GM12892 (cell line): ENCODE measurements at regions not wholly inside any gene's neighbourhood (a gene's known extent, or its start where the extent isn't known, plus 50 kb on each side); places are given as distances from the start of the nearest gene placed in this dataset.

Experiments
- DNase-seq: peaks from one replicate; pipeline ENCODE4 v3.0.0; 2011; ENCODE audit not compliant: insufficient read length
- FAIRE-seq: peaks from 2 replicates; lab custom pipeline; 2011; peaks lifted over from hg19 to GRCh38; lab: Jason Lieb, UNC
- POLR2A ChIP-seq: IDR thresholded peaks from 2 replicates; pipeline ENCODE4 v1.6.1; 2011; ENCODE audit warnings: low read depth, low read length, control low read depth
- POLR2AphosphoS5 ChIP-seq: IDR thresholded peaks from 2 replicates; pipeline ENCODE4 v1.6.1; 2011; ENCODE audit warnings: low read depth, low read length, control low read depth
- TAF1 ChIP-seq: IDR thresholded peaks from 2 replicates; pipeline ENCODE4 v1.6.1; 2011; ENCODE audit warnings: low read depth, mild to moderate bottlenecking, control low read depth, low read length, borderline replicate concordance

- TF ChIP-seq POLR2AphosphoS5 (no peak), TAF1 (no peak), POLR2A (no peak)
- FAIRE-seq (no peak), DNase-seq (no peak)
Measured at GRCh38 chr5:31116466-31117031, 76.9 kb upstream of the CDH6 start.

DNA sequence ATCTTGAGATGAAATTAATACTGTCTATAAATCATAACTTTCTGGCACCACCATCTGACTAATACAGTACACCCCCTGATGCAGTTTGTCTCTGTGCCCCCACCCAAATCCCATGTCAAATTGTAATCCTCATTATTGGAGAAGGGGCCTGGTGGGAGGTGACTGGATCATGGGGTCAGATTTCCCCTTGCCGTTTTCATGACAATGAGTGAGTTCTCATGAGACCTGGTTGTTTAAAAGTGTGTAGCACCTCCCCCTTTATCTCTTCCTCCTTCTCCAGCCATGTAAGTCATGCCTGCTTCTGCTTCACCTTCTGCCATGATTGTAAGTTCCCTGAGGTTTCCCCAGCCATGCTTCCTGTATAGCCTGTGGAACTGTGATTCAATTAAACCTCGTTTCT is 78.7 kb upstream of the CDH6 start:
- no peak for FAIRE-seq
- TF ChIP-seq POLR2A (no peak), POLR2AphosphoS5 (no peak), TAF1 (no peak)
- DNase-seq, result no peak

DNA sequence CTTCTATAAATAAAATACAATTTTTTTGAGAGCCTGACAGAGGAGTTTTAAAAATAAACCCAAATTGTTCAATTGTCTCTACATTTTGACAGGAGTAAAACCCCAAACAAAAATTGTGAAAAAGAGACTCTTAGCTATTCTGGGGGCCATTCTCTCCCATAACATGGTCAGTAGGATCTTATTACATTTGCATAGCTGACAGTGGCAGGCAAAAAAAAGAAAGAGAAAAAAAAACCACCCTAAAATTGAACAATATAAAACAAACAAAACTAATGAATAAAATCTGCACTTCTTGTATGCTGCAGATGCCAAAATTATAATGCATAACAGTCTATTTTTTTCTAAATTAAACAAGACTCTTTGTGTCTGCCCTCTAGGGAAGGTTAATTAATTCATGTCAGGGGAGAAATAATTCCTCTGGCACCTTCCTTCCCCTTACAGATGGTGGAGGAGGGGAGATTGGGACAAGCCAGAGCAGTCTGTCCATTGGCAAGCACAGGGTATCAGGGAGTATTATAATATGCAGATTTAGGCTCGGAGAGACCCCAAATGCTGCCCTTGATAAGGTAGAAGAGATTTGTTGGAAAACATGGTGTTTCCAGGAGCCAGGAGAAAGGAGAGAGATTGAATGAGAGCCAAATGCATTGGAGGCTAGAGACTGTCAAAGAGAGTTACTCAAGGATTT is 79.7 kb upstream of the CDH6 start:
- DNase-seq (no peak), FAIRE-seq (no peak)
- TF ChIP-seq POLR2AphosphoS5 (no peak), TAF1 (no peak), POLR2A (no peak)

GRCh38 chr5:31113101-31113500 is 80.4 kb upstream of the CDH6 start:
- FAIRE-seq (no peak), DNase-seq (no peak)
- no peak for TF ChIP-seq POLR2A
- TF ChIP-seq POLR2AphosphoS5, result no peak
- no peak for TF ChIP-seq TAF1

DNA sequence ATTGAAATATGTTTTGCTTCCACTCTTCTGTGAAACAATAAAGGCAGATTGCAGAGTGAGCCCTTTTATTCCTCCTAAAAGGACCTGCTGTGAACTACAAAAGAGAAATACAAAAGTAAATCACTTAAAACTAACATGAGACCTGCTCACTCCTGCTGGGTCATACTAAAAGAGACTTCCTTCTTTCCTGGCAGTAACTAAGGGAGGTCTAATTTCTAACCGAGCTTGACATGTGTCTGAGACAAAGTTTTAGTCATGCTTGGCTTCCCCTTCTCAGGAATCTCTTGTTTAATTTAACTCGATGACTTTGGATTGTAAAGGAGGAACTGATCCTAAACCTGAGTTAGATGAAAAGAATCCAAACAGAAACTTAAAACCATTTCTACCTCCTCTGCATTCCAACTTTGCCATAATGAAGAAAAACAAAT is 86.4 kb upstream of the CDH6 start:
- no peak for DNase-seq
- no peak for FAIRE-seq
- no peak for TF ChIP-seq TAF1

GRCh38 chr5:31106691-31107090 is 86.8 kb upstream of the CDH6 start:
- DNase-seq (no peak), FAIRE-seq (no peak)
- TF ChIP-seq POLR2A (no peak), TAF1 (no peak), POLR2AphosphoS5 (no peak)

DNA sequence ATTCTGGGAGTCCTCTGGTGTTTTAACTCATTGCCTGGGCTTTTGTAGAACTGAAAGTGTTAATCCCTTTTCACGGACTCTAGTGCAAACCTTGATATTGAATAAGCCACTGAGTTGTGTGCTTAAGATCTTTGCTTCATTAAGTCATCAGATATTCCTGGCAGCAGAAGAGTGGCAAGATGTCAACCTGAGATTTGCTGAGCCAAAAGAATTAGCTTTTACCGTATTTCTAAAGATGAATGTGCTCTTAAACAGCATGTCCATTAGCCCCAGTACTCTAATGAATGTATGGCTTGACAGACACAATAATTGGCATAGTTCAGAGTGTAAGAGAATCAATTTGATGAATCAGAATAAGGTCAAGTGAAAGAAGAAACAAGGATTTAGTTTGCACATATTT is 87.2 kb upstream of the CDH6 start:
- FAIRE-seq, result no peak
- no peak for DNase-seq
- TF ChIP-seq POLR2A (no peak), TAF1 (no peak), POLR2AphosphoS5 (no peak)

- TF ChIP-seq TAF1 (no peak), POLR2AphosphoS5 (no peak), POLR2A (no peak)
- FAIRE-seq, result no peak
- no peak for DNase-seq
Measured at GRCh38 chr5:31104775-31105174, 88.7 kb upstream of the CDH6 start.

- no peak for TF ChIP-seq TAF1
- no peak for TF ChIP-seq POLR2A
- no peak for TF ChIP-seq POLR2AphosphoS5
- FAIRE-seq (no peak), DNase-seq (no peak)
Measured at GRCh38 chr5:31100781-31101310, 92.6 kb upstream of the CDH6 start.

DNA sequence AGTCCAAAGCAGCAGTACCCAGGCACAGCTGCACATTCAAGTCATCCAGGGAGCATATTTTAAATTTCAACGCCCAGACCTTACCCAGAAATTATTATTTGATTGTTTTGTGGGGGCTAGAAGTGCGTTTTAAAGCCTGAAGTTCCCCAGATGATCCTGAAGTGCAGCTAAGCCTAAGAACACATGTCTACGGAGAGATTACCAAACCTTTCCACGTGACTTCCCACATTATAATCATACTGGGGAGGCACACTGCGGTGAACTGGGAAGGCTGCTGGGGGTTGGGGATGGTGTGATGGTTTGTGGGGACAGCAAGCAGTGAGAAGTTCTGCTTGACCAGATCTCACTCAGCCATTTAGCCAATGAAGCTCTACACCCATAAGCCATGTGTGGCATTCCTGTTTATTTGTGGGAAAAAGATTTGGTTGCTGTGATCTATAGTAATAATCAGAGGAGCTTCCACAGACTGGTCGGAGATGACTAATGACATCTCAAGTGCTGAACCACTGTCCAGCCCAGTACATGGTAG is 93.4 kb upstream of the CDH6 start:
- FAIRE-seq, result no peak
- TF ChIP-seq POLR2A, result no peak
- TF ChIP-seq POLR2AphosphoS5, result no peak
- TF ChIP-seq TAF1, result no peak

DNA sequence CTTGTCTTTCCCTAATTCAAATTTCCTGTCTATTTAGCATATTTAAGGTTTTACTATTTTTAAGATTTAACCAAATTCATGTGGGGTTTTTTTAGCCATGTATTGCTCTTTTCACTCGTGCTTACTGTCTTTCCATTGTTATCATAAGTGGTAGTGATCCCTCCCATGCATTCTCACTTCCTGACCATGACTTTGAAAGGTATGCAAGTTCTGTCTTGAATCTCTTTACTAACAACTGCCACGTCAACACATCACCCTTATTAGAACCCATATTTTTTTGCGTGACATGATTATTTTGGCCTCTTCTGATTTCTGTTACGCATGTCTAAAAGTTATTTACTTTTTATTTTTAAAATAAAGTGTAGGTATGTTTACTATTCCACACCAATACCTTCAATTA is 94.7 kb upstream of the CDH6 start:
- no peak for FAIRE-seq
- DNase-seq, result no peak
- no peak for TF ChIP-seq POLR2A
- no peak for TF ChIP-seq POLR2AphosphoS5
- TF ChIP-seq TAF1, result no peak

More for the DNA sequence above, 93.4 kb upstream of the CDH6 start:
- DNase-seq, result no peak

DNA sequence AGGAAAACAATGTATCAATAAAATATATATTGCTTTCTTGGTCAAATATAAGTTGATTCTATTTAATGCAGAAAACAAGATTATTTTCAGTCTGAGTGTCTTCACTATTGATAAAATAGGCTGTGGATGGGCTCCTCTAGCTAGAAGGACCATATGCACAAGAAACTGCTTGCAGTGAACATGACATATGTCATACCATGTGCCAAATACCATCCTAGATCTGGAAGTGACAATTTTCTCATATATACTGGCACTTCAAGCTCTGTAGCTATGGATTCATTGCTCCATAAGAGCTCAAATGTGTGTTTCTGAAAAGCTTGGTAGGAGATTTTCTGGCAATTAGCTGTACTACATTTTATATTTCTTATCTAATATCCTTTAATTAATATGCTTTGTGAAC is 95.6 kb upstream of the CDH6 start:
- TF ChIP-seq POLR2A (no peak), POLR2AphosphoS5 (no peak), TAF1 (no peak)
- DNase-seq (no peak), FAIRE-seq (no peak)

DNA sequence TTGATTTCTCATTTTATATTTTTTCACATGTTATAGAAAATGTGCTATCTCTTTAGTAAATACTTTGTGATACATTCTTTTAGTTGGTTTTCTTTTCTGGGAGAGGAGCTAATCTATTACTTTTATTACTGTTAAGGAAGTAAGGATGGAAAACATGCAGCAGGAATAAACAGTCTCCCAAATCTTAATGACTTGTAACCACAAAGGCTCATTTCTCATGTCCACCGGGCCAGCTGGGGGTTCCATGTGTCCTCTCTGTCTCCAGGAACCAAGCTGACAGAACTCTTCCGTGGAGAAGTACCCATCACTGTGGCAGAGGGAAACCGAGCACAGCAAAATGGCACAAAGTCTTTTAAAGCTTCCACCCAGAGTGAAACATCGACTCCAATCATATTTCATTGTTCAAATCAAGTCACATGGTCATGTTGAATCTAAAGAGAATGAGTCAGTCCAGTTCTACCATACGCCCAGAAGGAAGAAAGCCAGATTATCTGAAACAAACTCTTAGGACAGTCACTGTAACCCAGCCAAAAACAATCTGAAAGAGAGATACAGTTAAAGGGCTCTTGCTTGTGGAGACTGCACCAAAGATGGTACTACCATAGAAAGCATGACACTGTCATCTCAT is 97.1 kb upstream of the CDH6 start:
- no peak for DNase-seq
- TF ChIP-seq TAF1, result no peak
- TF ChIP-seq POLR2A, result no peak
- no peak for TF ChIP-seq POLR2AphosphoS5
- FAIRE-seq, result no peak
